D721Med (cell line): ENCODE measurements at regions not wholly inside any gene's neighbourhood (a gene's known extent, or its start where the extent isn't known, plus 50 kb on each side); places are given as distances from the start of the nearest gene placed in this dataset.
A peak's percentile ranks its signal among the peaks of the same experiment; 100 is the strongest.

Source experiments
- DNase-seq: peaks from one replicate; pipeline ENCODE4 v3.0.0; 2011; ENCODE audit warnings: low spot score; ENCODE audit not compliant: insufficient read length
- FAIRE-seq: peaks from 2 replicates; lab custom pipeline; 2011; peaks lifted over from hg19 to GRCh38; lab: Jason Lieb, UNC
- CTCF ChIP-seq: IDR thresholded peaks from 2 replicates; pipeline ENCODE4 v1.5.1; 2012; ENCODE audit warnings: mild to moderate bottlenecking, control low read depth; ENCODE audit not compliant: insufficient read depth; ENCODE audit errors: missing control alignments

GRCh38 chr16:85519540-85520231 lies 93.4 kb upstream of the GSE1 start:
- TF ChIP-seq CTCF: no peak
- no peak for DNase-seq
- no peak for FAIRE-seq

GRCh38 chr16:85520853-85521521 lies 92.1 kb upstream of the GSE1 start:
- no peak for FAIRE-seq
- TF ChIP-seq CTCF: no peak
- no peak for DNase-seq

- FAIRE-seq: no peak
- no peak for TF ChIP-seq CTCF
- no peak for DNase-seq
These were observed 91.4 kb upstream of the GSE1 start for GRCh38 chr16:85521552-85522307.

GRCh38 chr16:85522308-85522841 lies 90.7 kb upstream of the GSE1 start:
- TF ChIP-seq CTCF: no peak
- no peak for DNase-seq
- no peak for FAIRE-seq

- FAIRE-seq: no peak
- TF ChIP-seq CTCF: no peak
- peak; percentile 62 for DNase-seq
These were observed 90.1 kb upstream of the GSE1 start for GRCh38 chr16:85522842-85523601.

- no peak for DNase-seq
- TF ChIP-seq CTCF: no peak
- FAIRE-seq: no peak
These were observed 89.3 kb upstream of the GSE1 start for GRCh38 chr16:85523602-85524364.
